Ishikawa (cell line): ENCODE measurements at regions not wholly inside any gene's neighbourhood (a gene's known extent, or its start where the extent isn't known, plus 50 kb on each side); places are given as distances from the start of the nearest gene placed in this dataset.

ENCODE experiments used
- EP300 ChIP-seq: IDR thresholded peaks from 2 replicates; pipeline ENCODE4 v1.6.1; 2012; ENCODE audit warnings: borderline replicate concordance
- MAX ChIP-seq: IDR thresholded peaks from 2 replicates; pipeline ENCODE4 v1.6.1; 2012
- REST ChIP-seq: IDR thresholded peaks from 2 replicates; pipeline ENCODE4 v1.6.1; 2012; ENCODE audit warnings: low read depth, mild to moderate bottlenecking

GRCh38 chr4:62960415-62960814 lies 1448.8 kb downstream of the TECRL start:
- no peak for TF ChIP-seq REST
- no peak for TF ChIP-seq MAX
- no peak for TF ChIP-seq EP300
